ENCODE measurements at regions not wholly inside any gene's neighbourhood (a gene's known extent, or its start where the extent isn't known, plus 50 kb on each side); places are given as distances from the start of the nearest gene placed in this dataset.

DNA sequence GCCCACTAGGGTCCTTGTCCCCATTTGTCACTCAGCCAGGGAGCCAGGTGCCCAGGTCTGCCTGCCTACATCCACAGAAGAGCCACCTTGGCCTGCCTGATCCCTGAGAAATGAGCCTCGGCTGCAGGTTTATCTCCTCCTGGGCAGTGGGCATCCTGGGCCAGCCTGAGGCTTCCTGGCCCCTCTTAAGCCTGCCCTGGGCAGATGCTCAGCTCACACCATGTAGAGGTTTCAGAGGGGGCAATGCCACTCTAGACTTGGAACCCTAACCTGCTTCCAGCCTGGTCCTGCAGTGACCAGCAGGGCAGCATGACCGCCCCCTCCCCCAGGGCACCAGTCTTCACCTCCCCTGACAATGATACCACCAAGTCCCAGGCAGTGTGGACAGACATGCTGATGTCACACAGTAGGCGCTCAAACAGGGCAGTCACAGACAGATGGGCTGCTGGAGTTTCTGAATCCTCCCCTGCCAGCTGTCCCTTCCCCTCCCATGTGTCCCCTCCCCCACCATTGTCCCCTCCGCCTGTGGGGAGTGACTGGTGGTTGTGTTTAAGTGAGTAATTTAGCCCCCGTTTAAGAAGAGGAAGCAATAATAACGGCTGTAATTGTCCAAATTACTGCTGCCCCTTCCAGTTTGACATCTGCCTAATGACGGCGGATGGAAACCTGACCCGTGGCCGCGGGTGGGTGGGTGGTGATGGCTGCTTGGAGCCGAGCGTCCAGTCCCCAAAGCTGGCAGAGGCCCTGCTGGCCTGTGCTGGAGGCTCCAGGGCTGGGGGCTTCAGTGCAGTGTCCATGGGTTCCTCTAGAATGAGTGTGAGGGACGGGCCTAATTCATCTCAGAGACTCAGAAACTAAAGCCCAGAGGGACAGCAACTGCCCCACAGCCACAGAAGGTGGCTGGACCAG is 147.7 kb downstream of the BARX1 start (continued):
- TF ChIP-seq, protein P1, sequence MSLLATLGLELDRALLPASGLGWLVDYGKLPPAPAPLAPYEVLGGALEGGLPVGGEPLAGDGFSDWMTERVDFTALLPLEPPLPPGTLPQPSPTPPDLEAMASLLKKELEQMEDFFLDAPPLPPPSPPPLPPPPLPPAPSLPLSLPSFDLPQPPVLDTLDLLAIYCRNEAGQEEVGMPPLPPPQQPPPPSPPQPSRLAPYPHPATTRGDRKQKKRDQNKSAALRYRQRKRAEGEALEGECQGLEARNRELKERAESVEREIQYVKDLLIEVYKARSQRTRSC (CRISPR knock-in tag; IDR thresholded peaks at IDR 0.05; ENCODE audit: low read depth), result no peak
- TF ChIP-seq, protein P2, sequence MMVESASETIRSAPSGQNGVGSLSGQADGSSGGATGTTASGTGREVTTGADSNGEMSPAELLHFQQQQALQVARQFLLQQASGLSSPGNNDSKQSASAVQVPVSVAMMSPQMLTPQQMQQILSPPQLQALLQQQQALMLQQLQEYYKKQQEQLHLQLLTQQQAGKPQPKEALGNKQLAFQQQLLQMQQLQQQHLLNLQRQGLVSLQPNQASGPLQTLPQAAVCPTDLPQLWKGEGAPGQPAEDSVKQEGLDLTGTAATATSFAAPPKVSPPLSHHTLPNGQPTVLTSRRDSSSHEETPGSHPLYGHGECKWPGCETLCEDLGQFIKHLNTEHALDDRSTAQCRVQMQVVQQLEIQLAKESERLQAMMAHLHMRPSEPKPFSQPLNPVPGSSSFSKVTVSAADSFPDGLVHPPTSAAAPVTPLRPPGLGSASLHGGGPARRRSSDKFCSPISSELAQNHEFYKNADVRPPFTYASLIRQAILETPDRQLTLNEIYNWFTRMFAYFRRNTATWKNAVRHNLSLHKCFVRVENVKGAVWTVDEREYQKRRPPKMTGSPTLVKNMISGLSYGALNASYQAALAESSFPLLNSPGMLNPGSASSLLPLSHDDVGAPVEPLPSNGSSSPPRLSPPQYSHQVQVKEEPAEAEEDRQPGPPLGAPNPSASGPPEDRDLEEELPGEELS (CRISPR knock-in tag; IDR thresholded peaks at IDR 0.05), result no peak
- no peak for TF ChIP-seq ZSCAN12 (CRISPR knock-in tag; IDR thresholded peaks at IDR 0.05)
- TF ChIP-seq, protein P3, sequence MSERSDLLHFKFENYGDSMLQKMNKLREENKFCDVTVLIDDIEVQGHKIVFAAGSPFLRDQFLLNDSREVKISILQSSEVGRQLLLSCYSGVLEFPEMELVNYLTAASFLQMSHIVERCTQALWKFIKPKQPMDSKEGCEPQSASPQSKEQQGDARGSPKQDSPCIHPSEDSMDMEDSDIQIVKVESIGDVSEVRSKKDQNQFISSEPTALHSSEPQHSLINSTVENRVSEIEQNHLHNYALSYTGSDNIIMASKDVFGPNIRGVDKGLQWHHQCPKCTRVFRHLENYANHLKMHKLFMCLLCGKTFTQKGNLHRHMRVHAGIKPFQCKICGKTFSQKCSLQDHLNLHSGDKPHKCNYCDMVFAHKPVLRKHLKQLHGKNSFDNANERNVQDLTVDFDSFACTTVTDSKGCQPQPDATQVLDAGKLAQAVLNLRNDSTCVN (CRISPR knock-in tag; IDR thresholded peaks at IDR 0.05; ENCODE audit: borderline replicate concordance), result no peak
- TF ChIP-seq STAT5B (CRISPR knock-in tag; IDR thresholded peaks at IDR 0.05), result no peak
- TF ChIP-seq, protein P4, sequence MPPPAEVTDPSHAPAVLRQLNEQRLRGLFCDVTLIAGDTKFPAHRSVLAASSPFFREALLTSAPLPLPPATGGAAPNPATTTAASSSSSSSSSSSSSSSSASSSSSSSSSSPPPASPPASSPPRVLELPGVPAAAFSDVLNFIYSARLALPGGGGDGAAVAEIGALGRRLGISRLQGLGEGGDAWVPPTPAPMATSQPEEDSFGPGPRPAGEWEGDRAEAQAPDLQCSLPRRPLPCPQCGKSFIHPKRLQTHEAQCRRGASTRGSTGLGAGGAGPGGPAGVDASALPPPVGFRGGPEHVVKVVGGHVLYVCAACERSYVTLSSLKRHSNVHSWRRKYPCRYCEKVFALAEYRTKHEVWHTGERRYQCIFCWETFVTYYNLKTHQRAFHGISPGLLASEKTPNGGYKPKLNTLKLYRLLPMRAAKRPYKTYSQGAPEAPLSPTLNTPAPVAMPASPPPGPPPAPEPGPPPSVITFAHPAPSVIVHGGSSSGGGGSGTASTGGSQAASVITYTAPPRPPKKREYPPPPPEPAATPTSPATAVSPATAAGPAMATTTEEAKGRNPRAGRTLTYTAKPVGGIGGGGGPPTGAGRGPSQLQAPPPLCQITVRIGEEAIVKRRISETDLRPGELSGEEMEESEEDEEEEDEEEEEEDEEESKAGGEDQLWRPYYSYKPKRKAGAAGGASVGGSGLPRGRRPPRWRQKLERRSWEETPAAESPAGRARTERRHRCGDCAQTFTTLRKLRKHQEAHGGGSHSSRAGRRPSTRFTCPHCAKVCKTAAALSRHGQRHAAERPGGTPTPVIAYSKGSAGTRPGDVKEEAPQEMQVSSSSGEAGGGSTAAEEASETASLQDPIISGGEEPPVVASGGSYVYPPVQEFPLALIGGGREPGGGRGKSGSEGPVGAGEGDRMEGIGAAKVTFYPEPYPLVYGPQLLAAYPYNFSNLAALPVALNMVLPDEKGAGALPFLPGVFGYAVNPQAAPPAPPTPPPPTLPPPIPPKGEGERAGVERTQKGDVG (CRISPR knock-in tag; IDR thresholded peaks at IDR 0.05; ENCODE audit: borderline replicate concordance), result no peak
- TF ChIP-seq ATF1 (CRISPR knock-in tag; IDR thresholded peaks at IDR 0.05), result no peak

All from HepG2 (cell line).